ENCODE measurements at regions not wholly inside any gene's neighbourhood (a gene's known extent, or its start where the extent isn't known, plus 50 kb on each side); places are given as distances from the start of the nearest gene placed in this dataset.

DNA sequence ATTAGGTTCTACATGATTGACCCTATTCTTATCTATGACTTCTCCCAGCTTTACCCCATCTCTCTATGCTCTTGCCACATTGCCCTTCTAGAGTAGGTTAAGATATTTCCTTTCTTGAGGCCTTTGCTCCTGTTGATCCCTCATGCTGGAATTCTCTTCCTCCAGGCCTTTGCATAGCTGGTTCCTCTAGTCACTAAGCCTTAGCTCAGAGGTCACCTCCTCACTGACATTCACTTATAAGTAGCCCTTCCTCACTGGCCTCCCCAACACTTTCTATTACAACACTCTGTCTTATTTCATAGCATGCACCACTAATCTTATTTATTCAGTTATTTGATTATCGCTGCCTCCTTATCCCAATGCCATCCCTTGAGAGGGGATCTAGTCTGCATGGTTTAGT is 228.4 kb upstream of the COL8A1 start:
- TF ChIP-seq POLR2A (IDR thresholded peaks at IDR 0.05) = no peak
- TF ChIP-seq, protein P1, sequence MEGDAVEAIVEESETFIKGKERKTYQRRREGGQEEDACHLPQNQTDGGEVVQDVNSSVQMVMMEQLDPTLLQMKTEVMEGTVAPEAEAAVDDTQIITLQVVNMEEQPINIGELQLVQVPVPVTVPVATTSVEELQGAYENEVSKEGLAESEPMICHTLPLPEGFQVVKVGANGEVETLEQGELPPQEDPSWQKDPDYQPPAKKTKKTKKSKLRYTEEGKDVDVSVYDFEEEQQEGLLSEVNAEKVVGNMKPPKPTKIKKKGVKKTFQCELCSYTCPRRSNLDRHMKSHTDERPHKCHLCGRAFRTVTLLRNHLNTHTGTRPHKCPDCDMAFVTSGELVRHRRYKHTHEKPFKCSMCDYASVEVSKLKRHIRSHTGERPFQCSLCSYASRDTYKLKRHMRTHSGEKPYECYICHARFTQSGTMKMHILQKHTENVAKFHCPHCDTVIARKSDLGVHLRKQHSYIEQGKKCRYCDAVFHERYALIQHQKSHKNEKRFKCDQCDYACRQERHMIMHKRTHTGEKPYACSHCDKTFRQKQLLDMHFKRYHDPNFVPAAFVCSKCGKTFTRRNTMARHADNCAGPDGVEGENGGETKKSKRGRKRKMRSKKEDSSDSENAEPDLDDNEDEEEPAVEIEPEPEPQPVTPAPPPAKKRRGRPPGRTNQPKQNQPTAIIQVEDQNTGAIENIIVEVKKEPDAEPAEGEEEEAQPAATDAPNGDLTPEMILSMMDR (IDR thresholded peaks at IDR 0.05) = no peak
- TF ChIP-seq POLR2AphosphoS5 (IDR thresholded peaks at IDR 0.05) = no peak

Data from gastroesophageal sphincter (tissue), 3 donors.